Natural killer cell treated with Interleukin-12 subunit alpha and Interleukin-12 subunit beta and Interleukin-15 and Interleukin-18, amount 100 ng/mL, for 72 hours (primary cell): ENCODE measurements at regions not wholly inside any gene's neighbourhood (a gene's known extent, or its start where the extent isn't known, plus 50 kb on each side); places are given as distances from the start of the nearest gene placed in this dataset.

Experiments
- ATAC-seq, 2 donors: fragments of 150-1000 bp; cut with Tn5 transposase in 1 of 2; sonication (Bioruptor Pico), chemical (Tn5 transposase) in 1 of 2; 2 replicates each; pipeline ENCODE4 v1.10.0; 2021
- DNase-seq: peaks from one replicate; pipeline ENCODE4 v3.0.0; 2022; ENCODE audit warnings: low spot score
- H3K27ac Mint-ChIP-seq, 2 donors: 1 replicate in 1 of 2; 2 replicates in 1 of 2; pipeline ENCODE4 v1.8.0; 2022; ENCODE audit warnings: mixed read lengths in 2 of 2, mild to moderate bottlenecking in 1 of 2, moderate library complexity in 1 of 2
- H3K27me3 Mint-ChIP-seq, 2 donors: 1 replicate in 1 of 2; 2 replicates in 1 of 2; pipeline ENCODE4 v1.8.0; 2022; ENCODE audit warnings: mixed read lengths in 2 of 2
- H3K36me3 Mint-ChIP-seq: one replicate; pipeline ENCODE4 v1.8.0; 2022; ENCODE audit warnings: mixed read lengths
- H3K4me1 Mint-ChIP-seq, 2 donors: 1 replicate in 1 of 2; 2 replicates in 1 of 2; pipeline ENCODE4 v1.8.0; 2022; ENCODE audit warnings: low read depth in 2 of 2, mixed read lengths in 2 of 2, mild to moderate bottlenecking in 1 of 2
- H3K4me3 Mint-ChIP-seq: one replicate; pipeline ENCODE4 v1.8.0; 2022; ENCODE audit warnings: mixed read lengths
- H3K9me3 Mint-ChIP-seq: 2 replicates; pipeline ENCODE4 v1.8.0; 2022; ENCODE audit warnings: mixed read lengths

- peaks cover 5% of the 10 kb centered on the region for H3K9me3 Mint-ChIP-seq
- DNase-seq (no peak), ATAC-seq (no peak)
- no peak overlapping the region for H3K4me3 Mint-ChIP-seq
- H3K27ac Mint-ChIP-seq = no peak overlapping the region
- no peaks in the 10 kb centered on the region for H3K36me3 Mint-ChIP-seq
- H3K27me3 Mint-ChIP-seq = no peaks in the 10 kb centered on the region
- no peaks in the 10 kb centered on the region for H3K4me1 Mint-ChIP-seq
These were observed 236.3 kb downstream of the HTR7 start for GRCh38 chr10:90621577-90621976.

GRCh38 chr10:90635111-90635765, 222.6 kb downstream of the HTR7 start:
- no peak overlapping the region for H3K27ac Mint-ChIP-seq
- H3K9me3 Mint-ChIP-seq = peaks cover 4% of the 10 kb centered on the region
- H3K4me1 Mint-ChIP-seq = no peaks in the 10 kb centered on the region
- no peak for ATAC-seq
- H3K27me3 Mint-ChIP-seq = no peaks in the 10 kb centered on the region
- DNase-seq = no peak
- no peak overlapping the region for H3K4me3 Mint-ChIP-seq
- no peaks in the 10 kb centered on the region for H3K36me3 Mint-ChIP-seq

- H3K4me1 Mint-ChIP-seq = no peaks in the 10 kb centered on the region
- no peak for ATAC-seq
- H3K27ac Mint-ChIP-seq = no peak overlapping the region
- no peak for DNase-seq
- H3K9me3 Mint-ChIP-seq = peaks cover 4% of the 10 kb centered on the region
- H3K36me3 Mint-ChIP-seq = no peaks in the 10 kb centered on the region
- no peak overlapping the region for H3K4me3 Mint-ChIP-seq
- H3K27me3 Mint-ChIP-seq = no peaks in the 10 kb centered on the region
These were observed 217.1 kb downstream of the HTR7 start for GRCh38 chr10:90640756-90641155.

- Mint-ChIP-seq H3K4me3 (no peak overlapping the region), H3K27ac (no peak overlapping the region), H3K9me3 (peaks cover 4% of the 10 kb centered on the region), H3K4me1 (no peaks in the 10 kb centered on the region), H3K36me3 (no peaks in the 10 kb centered on the region), H3K27me3 (no peaks in the 10 kb centered on the region)
- ATAC-seq = no peak
- DNase-seq = no peak
These were observed 216.1 kb downstream of the HTR7 start for GRCh38 chr10:90641731-90642130.

- Mint-ChIP-seq H3K4me1 (no peaks in the 10 kb centered on the region), H3K9me3 (peaks cover 4% of the 10 kb centered on the region), H3K27ac (no peak overlapping the region), H3K36me3 (no peaks in the 10 kb centered on the region), H3K4me3 (no peak overlapping the region), H3K27me3 (no peaks in the 10 kb centered on the region)
- no peak for DNase-seq
- ATAC-seq = no peak
These were observed 215.7 kb downstream of the HTR7 start for GRCh38 chr10:90642136-90642535.

- H3K9me3 Mint-ChIP-seq = peaks cover 4% of the 10 kb centered on the region
- no peak overlapping the region for H3K27ac Mint-ChIP-seq
- DNase-seq (no peak), ATAC-seq (no peak)
- no peaks in the 10 kb centered on the region for H3K4me1 Mint-ChIP-seq
- no peak overlapping the region for H3K4me3 Mint-ChIP-seq
- H3K36me3 Mint-ChIP-seq = no peaks in the 10 kb centered on the region
- no peaks in the 10 kb centered on the region for H3K27me3 Mint-ChIP-seq
These were observed 215.2 kb downstream of the HTR7 start for GRCh38 chr10:90642650-90643049.

GRCh38 chr10:90644165-90644564, 213.7 kb downstream of the HTR7 start:
- H3K4me1 Mint-ChIP-seq = no peaks in the 10 kb centered on the region
- H3K27me3 Mint-ChIP-seq = no peaks in the 10 kb centered on the region
- no peak for ATAC-seq
- DNase-seq = no peak
- H3K27ac Mint-ChIP-seq = no peak overlapping the region
- peaks cover 12% of the 10 kb centered on the region for H3K9me3 Mint-ChIP-seq
- no peak overlapping the region for H3K4me3 Mint-ChIP-seq
- H3K36me3 Mint-ChIP-seq = no peaks in the 10 kb centered on the region

GRCh38 chr10:90650858-90651257, 207.0 kb downstream of the HTR7 start:
- no peak for ATAC-seq
- no peak overlapping the region for H3K4me3 Mint-ChIP-seq
- no peaks in the 10 kb centered on the region for H3K27me3 Mint-ChIP-seq
- no peak for DNase-seq
- H3K27ac Mint-ChIP-seq = no peak overlapping the region
- peaks cover 22% of the 10 kb centered on the region for H3K9me3 Mint-ChIP-seq
- no peaks in the 10 kb centered on the region for H3K4me1 Mint-ChIP-seq
- H3K36me3 Mint-ChIP-seq = no peaks in the 10 kb centered on the region

- DNase-seq (no peak), ATAC-seq (no peak)
- Mint-ChIP-seq H3K9me3 (peaks cover 22% of the 10 kb centered on the region), H3K27ac (no peak overlapping the region), H3K27me3 (no peaks in the 10 kb centered on the region), H3K36me3 (no peaks in the 10 kb centered on the region), H3K4me1 (no peaks in the 10 kb centered on the region), H3K4me3 (no peak overlapping the region)
These were observed 205.3 kb downstream of the HTR7 start for GRCh38 chr10:90652519-90652918.

- Mint-ChIP-seq H3K27me3 (no peaks in the 10 kb centered on the region), H3K9me3 (peaks cover 13% of the 10 kb centered on the region), H3K36me3 (no peaks in the 10 kb centered on the region), H3K27ac (no peak overlapping the region), H3K4me1 (no peaks in the 10 kb centered on the region), H3K4me3 (no peak overlapping the region)
- ATAC-seq (no peak), DNase-seq (no peak)
These were observed 199.0 kb downstream of the HTR7 start for GRCh38 chr10:90658791-90659190.

- no peaks in the 10 kb centered on the region for H3K27me3 Mint-ChIP-seq
- H3K9me3 Mint-ChIP-seq = peaks cover 12% of the 10 kb centered on the region
- no peak overlapping the region for H3K4me3 Mint-ChIP-seq
- no peak for ATAC-seq
- H3K36me3 Mint-ChIP-seq = no peaks in the 10 kb centered on the region
- H3K27ac Mint-ChIP-seq = no peak overlapping the region
- no peaks in the 10 kb centered on the region for H3K4me1 Mint-ChIP-seq
- no peak for DNase-seq
These were observed 191.8 kb downstream of the HTR7 start for GRCh38 chr10:90665905-90666662.

- H3K27ac Mint-ChIP-seq = no peak overlapping the region
- no peaks in the 10 kb centered on the region for H3K36me3 Mint-ChIP-seq
- no peaks in the 10 kb centered on the region for H3K27me3 Mint-ChIP-seq
- H3K4me1 Mint-ChIP-seq = no peaks in the 10 kb centered on the region
- H3K9me3 Mint-ChIP-seq = no peaks in the 10 kb centered on the region
- H3K4me3 Mint-ChIP-seq = no peak overlapping the region
- no peak for DNase-seq
- no peak for ATAC-seq
These were observed 183.4 kb downstream of the HTR7 start for GRCh38 chr10:90674461-90674860.

GRCh38 chr10:90674928-90675327, 182.9 kb downstream of the HTR7 start:
- Mint-ChIP-seq H3K27ac (no peak overlapping the region), H3K4me3 (no peak overlapping the region), H3K9me3 (no peaks in the 10 kb centered on the region), H3K36me3 (no peaks in the 10 kb centered on the region), H3K4me1 (no peaks in the 10 kb centered on the region), H3K27me3 (no peaks in the 10 kb centered on the region)
- DNase-seq = no peak
- no peak for ATAC-seq

- Mint-ChIP-seq H3K4me1 (no peaks in the 10 kb centered on the region), H3K4me3 (no peak overlapping the region), H3K36me3 (no peaks in the 10 kb centered on the region), H3K27ac (no peak overlapping the region), H3K27me3 (no peaks in the 10 kb centered on the region), H3K9me3 (no peaks in the 10 kb centered on the region)
- ATAC-seq (no peak), DNase-seq (no peak)
These were observed 182.2 kb downstream of the HTR7 start for GRCh38 chr10:90675621-90676020.
